ENCODE measurements at regions not wholly inside any gene's neighbourhood (a gene's known extent, or its start where the extent isn't known, plus 50 kb on each side); places are given as distances from the start of the nearest gene placed in this dataset.

GRCh38 chr13:95387733-95388207 is 86.5 kb upstream of the ABCC4 start:
- TF ChIP-seq CTCF (conservative IDR thresholded peaks at IDR 0.05), result no peak
- TF ChIP-seq ZFX (IDR thresholded peaks at IDR 0.05), result no peak

All from C4-2B (cell line).